ENCODE measurements at regions not wholly inside any gene's neighbourhood (a gene's known extent, or its start where the extent isn't known, plus 50 kb on each side); places are given as distances from the start of the nearest gene placed in this dataset.

DNA sequence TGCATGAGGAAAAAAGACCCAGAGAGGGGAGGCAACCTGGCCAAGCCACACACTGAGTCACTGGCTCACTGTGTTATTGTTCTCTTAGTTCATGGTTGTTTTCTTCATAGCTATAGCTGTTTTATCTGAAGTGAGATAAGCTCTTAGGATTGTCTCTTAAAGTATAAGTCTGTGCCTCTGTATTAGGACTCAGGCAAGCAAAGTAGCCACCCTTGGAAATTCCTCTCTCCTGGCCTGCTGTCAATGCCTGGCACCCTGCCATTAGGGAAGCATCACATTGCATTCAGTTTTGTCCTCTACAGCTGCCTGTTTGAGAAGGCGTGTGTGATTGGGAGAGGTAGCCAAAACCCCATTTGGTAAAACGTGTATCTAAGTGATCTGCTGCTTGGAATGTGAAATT is 147.4 kb upstream of the GLRA1 start:
- TF ChIP-seq POLR2AphosphoS5 (IDR thresholded peaks at IDR 0.05) (no peak), POLR2A (IDR thresholded peaks at IDR 0.05) (no peak)
- TF ChIP-seq, protein P1, sequence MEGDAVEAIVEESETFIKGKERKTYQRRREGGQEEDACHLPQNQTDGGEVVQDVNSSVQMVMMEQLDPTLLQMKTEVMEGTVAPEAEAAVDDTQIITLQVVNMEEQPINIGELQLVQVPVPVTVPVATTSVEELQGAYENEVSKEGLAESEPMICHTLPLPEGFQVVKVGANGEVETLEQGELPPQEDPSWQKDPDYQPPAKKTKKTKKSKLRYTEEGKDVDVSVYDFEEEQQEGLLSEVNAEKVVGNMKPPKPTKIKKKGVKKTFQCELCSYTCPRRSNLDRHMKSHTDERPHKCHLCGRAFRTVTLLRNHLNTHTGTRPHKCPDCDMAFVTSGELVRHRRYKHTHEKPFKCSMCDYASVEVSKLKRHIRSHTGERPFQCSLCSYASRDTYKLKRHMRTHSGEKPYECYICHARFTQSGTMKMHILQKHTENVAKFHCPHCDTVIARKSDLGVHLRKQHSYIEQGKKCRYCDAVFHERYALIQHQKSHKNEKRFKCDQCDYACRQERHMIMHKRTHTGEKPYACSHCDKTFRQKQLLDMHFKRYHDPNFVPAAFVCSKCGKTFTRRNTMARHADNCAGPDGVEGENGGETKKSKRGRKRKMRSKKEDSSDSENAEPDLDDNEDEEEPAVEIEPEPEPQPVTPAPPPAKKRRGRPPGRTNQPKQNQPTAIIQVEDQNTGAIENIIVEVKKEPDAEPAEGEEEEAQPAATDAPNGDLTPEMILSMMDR (IDR thresholded peaks at IDR 0.05 in 8 of 11, conservative IDR thresholded peaks at IDR 0.05 in 3 of 11) = no peak
- no peak overlapping the region for H3K27ac ChIP-seq
- H3K27me3 ChIP-seq (replicated peaks in 1 of 7) = no peaks in the 10 kb centered on the region
- H3K9me3 ChIP-seq = no peaks in the 10 kb centered on the region
- no peaks in the 10 kb centered on the region for H3K4me1 ChIP-seq
- no peaks in the 10 kb centered on the region for H3K36me3 ChIP-seq
- no peak for DNase-seq
- intact Hi-C loops (cut with DNase I; ENCODE audit: low total_unique reads) = no loop called here
- no peak overlapping the region for H3K4me3 ChIP-seq
- WGBS, 5 donors = 46 to 59% (median 55%) methylated on average over 2 of the region's 2 CpGs

DNA sequence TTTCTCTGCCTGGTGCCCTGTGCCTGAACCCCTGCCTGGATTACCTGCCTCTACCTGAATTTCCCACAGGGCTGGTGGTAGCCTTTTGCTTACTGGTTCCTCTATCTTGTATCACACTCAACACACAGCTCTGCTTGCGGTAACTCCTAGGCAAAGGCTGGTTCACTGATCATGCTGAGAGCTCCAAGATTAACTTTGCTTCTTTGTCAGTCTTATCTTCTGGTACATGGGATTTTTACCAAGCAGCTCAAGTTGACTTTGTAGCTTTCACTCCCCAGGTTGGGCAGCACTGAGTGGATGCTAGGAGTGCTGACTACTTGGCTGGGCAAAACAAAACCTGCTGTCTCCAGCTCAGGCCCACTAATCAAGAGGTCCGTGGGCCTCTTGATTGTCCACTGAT is 145.9 kb upstream of the GLRA1 start:
- 77 to 89% (median 81%) methylated on average over 2 of the region's 2 CpGs for WGBS, 5 donors
- H3K4me3 ChIP-seq = no peak overlapping the region
- H3K9me3 ChIP-seq = no peaks in the 10 kb centered on the region
- no peaks in the 10 kb centered on the region for H3K27me3 ChIP-seq (replicated peaks in 1 of 7)
- intact Hi-C loops (cut with DNase I; ENCODE audit: low total_unique reads) = no loop called here
- DNase-seq = no peak
- H3K4me1 ChIP-seq = no peaks in the 10 kb centered on the region
- TF ChIP-seq, protein P1 (IDR thresholded peaks at IDR 0.05 in 8 of 11, conservative IDR thresholded peaks at IDR 0.05 in 3 of 11) = no peak
- TF ChIP-seq POLR2A (IDR thresholded peaks at IDR 0.05) (no peak), POLR2AphosphoS5 (IDR thresholded peaks at IDR 0.05) (no peak)
- no peaks in the 10 kb centered on the region for H3K36me3 ChIP-seq
- H3K27ac ChIP-seq = no peak overlapping the region

DNA sequence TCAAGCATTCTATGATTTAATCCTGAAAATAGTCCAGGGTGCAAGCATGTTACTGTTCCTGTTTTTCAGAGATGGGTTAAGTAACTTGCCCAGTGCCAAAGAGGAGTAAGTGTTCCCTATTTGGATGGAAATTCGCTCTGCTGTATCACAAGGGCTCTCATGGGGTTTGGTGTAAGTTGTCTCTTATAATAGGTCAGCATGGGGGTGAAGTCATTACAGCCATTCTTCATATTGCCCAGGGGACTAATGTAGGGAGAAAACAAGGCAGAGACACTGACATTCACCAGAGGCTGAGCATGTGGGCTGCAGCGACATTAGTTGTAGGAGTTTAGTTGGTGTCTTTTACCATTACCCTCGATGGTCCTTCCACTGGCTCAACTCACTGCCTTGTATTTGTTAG is 142.1 kb upstream of the GLRA1 start:
- 66 to 75% (median 72%) methylated on average over 3 of the region's 3 CpGs for WGBS, 5 donors

DNA sequence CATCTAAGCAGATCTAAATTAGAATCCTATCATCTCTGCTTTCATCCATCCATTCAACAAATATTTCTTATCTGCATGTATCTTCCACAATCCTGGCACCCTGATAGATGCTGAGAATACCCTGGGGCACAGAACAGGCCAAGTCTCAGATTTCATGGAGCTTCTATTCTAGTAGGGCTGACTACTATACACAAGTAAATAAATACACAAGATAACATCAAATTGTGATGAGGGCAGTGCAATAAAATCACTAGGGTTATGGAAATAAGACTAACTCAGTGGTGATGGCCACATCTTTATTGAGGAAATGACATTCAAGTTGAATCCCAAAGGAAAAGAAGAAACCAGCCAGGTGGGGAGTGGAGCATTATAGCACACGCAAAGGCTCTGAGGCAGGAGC is 138.4 kb upstream of the GLRA1 start:
- Histone ChIP-seq H3K36me3 (no peaks in the 10 kb centered on the region), H3K27ac (no peak overlapping the region), H3K27me3 (replicated peaks in 1 of 7) (no peaks in the 10 kb centered on the region), H3K9me3 (no peaks in the 10 kb centered on the region), H3K4me3 (no peak overlapping the region), H3K4me1 (no peaks in the 10 kb centered on the region)
- intact Hi-C loops (cut with DNase I; ENCODE audit: low total_unique reads) = no loop called here
- TF ChIP-seq, protein P1 (IDR thresholded peaks at IDR 0.05 in 8 of 11, conservative IDR thresholded peaks at IDR 0.05 in 3 of 11) = no peak
- no peak for TF ChIP-seq POLR2A (IDR thresholded peaks at IDR 0.05)
- no peak for TF ChIP-seq POLR2AphosphoS5 (IDR thresholded peaks at IDR 0.05)
- 90 to 97% (median 92%) methylated on average over 1 of the region's 1 CpG for WGBS, 5 donors
- no peak for DNase-seq

More for the DNA sequence above, 142.1 kb upstream of the GLRA1 start:
- TF ChIP-seq, protein P1 (IDR thresholded peaks at IDR 0.05 in 8 of 11, conservative IDR thresholded peaks at IDR 0.05 in 3 of 11) = no peak
- TF ChIP-seq POLR2A (IDR thresholded peaks at IDR 0.05) (no peak), POLR2AphosphoS5 (IDR thresholded peaks at IDR 0.05) (no peak)
- H3K9me3 ChIP-seq = no peaks in the 10 kb centered on the region
- intact Hi-C loops (cut with DNase I; ENCODE audit: low total_unique reads) = no loop called here
- H3K36me3 ChIP-seq = no peaks in the 10 kb centered on the region
- H3K4me1 ChIP-seq = no peaks in the 10 kb centered on the region
- H3K27me3 ChIP-seq (replicated peaks in 1 of 7) = no peaks in the 10 kb centered on the region
- no peak for DNase-seq
- no peak overlapping the region for H3K4me3 ChIP-seq
- no peak overlapping the region for H3K27ac ChIP-seq
